ENCODE measurements at regions not wholly inside any gene's neighbourhood (a gene's known extent, or its start where the extent isn't known, plus 50 kb on each side); places are given as distances from the start of the nearest gene placed in this dataset.

- H3K27me3 ChIP-seq (ENCODE audit: insufficient read depth, low read depth), result no peaks in the 10 kb centered on the region
- no peaks in the 10 kb centered on the region for H3F3A ChIP-seq (ENCODE audit: insufficient read depth, low read depth)
- no peaks in the 10 kb centered on the region for H3K36me3 ChIP-seq (ENCODE audit: low read depth)
Observed at GRCh38 chr4:19910861-19911525, 340.7 kb upstream of the SLIT2 start.

GRCh38 chr4:19905024-19905423, 346.7 kb upstream of the SLIT2 start:
- H4K20me1 ChIP-seq (ENCODE audit: insufficient read depth), result no peaks in the 10 kb centered on the region
- BruUV-seq (replicated peaks), result no TSS peak
- no peak overlapping the region for H3K27ac ChIP-seq
- H3K4me1 ChIP-seq (replicated peaks; ENCODE audit: insufficient read depth), result no peaks in the 10 kb centered on the region
- intact Hi-C loops (cut with micrococcal nuclease; ENCODE audit: unreplicated experiment), result no loop called here
- no peaks in the 10 kb centered on the region for H3K79me2 ChIP-seq (ENCODE audit: low read depth)
- H3F3A ChIP-seq (ENCODE audit: insufficient read depth, low read depth), result no peaks in the 10 kb centered on the region
- CTCF ChIA-PET, result no interaction called here
- no peak overlapping the region for H3K4me3 ChIP-seq
- H3K27me3 ChIP-seq (ENCODE audit: insufficient read depth, low read depth), result no peaks in the 10 kb centered on the region
- no peaks in the 10 kb centered on the region for H3K9me2 ChIP-seq (ENCODE audit: insufficient read depth)
- no peak overlapping the region for H2AFZ ChIP-seq
- no peak for TF ChIP-seq EZH2 (IDR thresholded peaks at IDR 0.05; ENCODE audit: low read depth)
- TF ChIP-seq CTCF (conservative IDR thresholded peaks at IDR 0.05), result no peak
- no peak overlapping the region for H3K4me2 ChIP-seq
- DNase-seq, result no peak
- H3K36me3 ChIP-seq (ENCODE audit: low read depth), result no peaks in the 10 kb centered on the region
- no peaks in the 10 kb centered on the region for H3K9me3 ChIP-seq (ENCODE audit: insufficient read depth, low read depth)
- POLR2A ChIA-PET (ENCODE audit: unreplicated experiment), result no interaction called here

More at GRCh38 chr4:19910861-19911525, 340.7 kb upstream of the SLIT2 start:
- Histone ChIP-seq H3K27ac (no peak overlapping the region), H3K9me2 (ENCODE audit: insufficient read depth) (no peaks in the 10 kb centered on the region), H3K9me3 (ENCODE audit: insufficient read depth, low read depth) (no peaks in the 10 kb centered on the region), H3K79me2 (ENCODE audit: low read depth) (no peaks in the 10 kb centered on the region), H4K20me1 (ENCODE audit: insufficient read depth) (no peaks in the 10 kb centered on the region), H2AFZ (no peak overlapping the region), H3K4me2 (no peak overlapping the region), H3K4me3 (no peak overlapping the region), H3K4me1 (replicated peaks; ENCODE audit: insufficient read depth) (no peaks in the 10 kb centered on the region)
- DNase-seq, result no peak
- TF ChIP-seq CTCF (conservative IDR thresholded peaks at IDR 0.05) (no peak), EZH2 (IDR thresholded peaks at IDR 0.05; ENCODE audit: low read depth) (no peak)
- ChIA-PET CTCF (no interaction called here), POLR2A (ENCODE audit: unreplicated experiment) (no interaction called here)
- intact Hi-C loops (cut with micrococcal nuclease; ENCODE audit: unreplicated experiment), result no loop called here
- no TSS peak for BruUV-seq (replicated peaks)

GRCh38 chr4:19888587-19888986, 363.1 kb upstream of the SLIT2 start:
- BruUV-seq (replicated peaks), result no TSS peak
- H3F3A ChIP-seq (ENCODE audit: insufficient read depth, low read depth), result no peaks in the 10 kb centered on the region
- TF ChIP-seq CTCF (conservative IDR thresholded peaks at IDR 0.05) (no peak), EZH2 (IDR thresholded peaks at IDR 0.05; ENCODE audit: low read depth) (no peak)
- no peaks in the 10 kb centered on the region for H3K9me3 ChIP-seq (ENCODE audit: insufficient read depth, low read depth)
- intact Hi-C loops (cut with micrococcal nuclease; ENCODE audit: unreplicated experiment), result no loop called here
- no peaks in the 10 kb centered on the region for H3K79me2 ChIP-seq (ENCODE audit: low read depth)
- H3K36me3 ChIP-seq (ENCODE audit: low read depth), result no peaks in the 10 kb centered on the region
- ChIA-PET CTCF (no interaction called here), POLR2A (ENCODE audit: unreplicated experiment) (no interaction called here)
- DNase-seq, result no peak
- no peaks in the 10 kb centered on the region for H4K20me1 ChIP-seq (ENCODE audit: insufficient read depth)
- H3K4me2 ChIP-seq, result no peak overlapping the region
- H3K27me3 ChIP-seq (ENCODE audit: insufficient read depth, low read depth), result no peaks in the 10 kb centered on the region
- no peaks in the 10 kb centered on the region for H3K9me2 ChIP-seq (ENCODE audit: insufficient read depth)
- H2AFZ ChIP-seq, result no peak overlapping the region
- H3K4me1 ChIP-seq (replicated peaks; ENCODE audit: insufficient read depth), result no peaks in the 10 kb centered on the region
- no peak overlapping the region for H3K27ac ChIP-seq
- no peak overlapping the region for H3K4me3 ChIP-seq

Data from PC-9 (cell line).